NCI-H345 treated with DMSO at 0.1 percent for 48 hours (cell line): ENCODE measurements at regions not wholly inside any gene's neighbourhood (a gene's known extent, or its start where the extent isn't known, plus 50 kb on each side); places are given as distances from the start of the nearest gene placed in this dataset.
"Not testable (repeated sequence)": the region's sequence is repeated elsewhere in the genome, so short reads cannot be mapped to it uniquely, and the experiment has no call there.

Experiments used
- DNase-seq: peaks from one replicate; lab custom pipeline; 2025; ENCODE audit not compliant: unreplicated experiment; lab: John Stamatoyannopoulos, UW

DNA sequence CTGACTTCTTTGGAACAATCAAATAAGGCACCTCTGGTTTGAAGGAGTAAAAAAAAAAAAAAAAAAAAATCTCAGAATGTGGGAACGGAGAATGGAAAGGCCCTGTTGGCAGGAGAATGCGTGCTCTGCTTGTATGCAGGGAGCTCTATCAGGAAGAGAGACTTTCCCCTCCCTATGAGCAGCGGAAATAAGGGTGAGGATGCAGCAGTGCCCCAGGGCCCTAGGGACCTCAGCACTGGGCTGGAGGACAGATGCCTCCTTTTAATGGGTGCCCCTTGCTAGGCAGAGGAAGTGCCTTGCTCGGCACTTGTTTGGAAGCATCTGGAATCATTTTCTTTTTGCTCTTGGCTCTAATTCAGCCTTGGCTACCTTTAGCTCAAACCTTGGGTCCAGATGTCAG, 283.4 kb upstream of the NBPF12 start:
- not testable (repeated sequence) for DNase-seq

DNA sequence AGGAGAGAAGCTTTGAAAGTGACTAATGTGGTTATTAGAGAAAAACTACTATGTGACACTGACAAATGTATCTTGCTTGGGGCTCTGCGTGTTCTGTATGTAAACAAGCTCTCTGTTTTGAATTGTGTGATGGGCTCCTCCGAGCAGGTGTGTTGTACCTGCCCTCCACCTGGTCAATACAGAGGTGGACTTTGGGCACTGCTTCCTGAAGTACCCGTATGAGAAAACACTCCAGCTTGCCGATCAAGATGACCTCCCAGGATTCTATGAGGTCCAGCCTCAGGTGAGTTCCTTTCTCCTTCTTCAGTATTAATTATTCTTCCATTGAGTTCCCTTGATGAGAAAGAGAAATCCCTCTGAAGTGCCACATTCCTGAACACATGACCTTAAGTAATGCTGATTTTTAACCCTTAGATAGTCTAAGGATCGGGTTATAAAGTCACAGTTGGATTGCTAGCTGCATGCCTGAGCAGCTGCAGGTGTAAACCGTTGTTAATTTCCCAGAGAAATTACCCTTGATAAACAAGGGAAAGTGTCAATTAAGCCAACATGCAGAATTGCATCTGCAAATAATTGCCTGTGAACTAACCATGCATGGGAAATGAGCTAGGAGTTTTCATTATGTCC, 292.0 kb upstream of the NBPF12 start:
- not testable (repeated sequence) for DNase-seq

DNA sequence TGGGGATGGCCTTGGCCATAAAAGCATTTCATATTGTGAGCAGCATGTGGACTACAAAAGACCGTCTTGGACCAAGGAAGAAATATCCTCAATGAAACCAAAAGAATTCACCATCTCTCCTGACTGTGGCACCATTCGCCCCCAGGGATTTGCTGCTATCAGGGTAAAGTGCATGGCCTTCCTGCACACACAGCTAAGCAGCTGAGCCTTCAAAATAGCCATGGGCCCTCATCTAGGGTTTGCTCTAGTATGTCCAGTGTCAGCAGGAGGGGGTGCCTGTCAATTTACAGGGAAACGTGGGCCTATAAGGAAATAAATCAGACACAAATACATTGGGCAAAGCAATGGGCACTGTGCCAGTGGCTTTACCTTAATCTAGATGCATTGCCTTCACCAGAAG, 296.6 kb upstream of the NBPF12 start:
- not testable (repeated sequence) for DNase-seq

DNA sequence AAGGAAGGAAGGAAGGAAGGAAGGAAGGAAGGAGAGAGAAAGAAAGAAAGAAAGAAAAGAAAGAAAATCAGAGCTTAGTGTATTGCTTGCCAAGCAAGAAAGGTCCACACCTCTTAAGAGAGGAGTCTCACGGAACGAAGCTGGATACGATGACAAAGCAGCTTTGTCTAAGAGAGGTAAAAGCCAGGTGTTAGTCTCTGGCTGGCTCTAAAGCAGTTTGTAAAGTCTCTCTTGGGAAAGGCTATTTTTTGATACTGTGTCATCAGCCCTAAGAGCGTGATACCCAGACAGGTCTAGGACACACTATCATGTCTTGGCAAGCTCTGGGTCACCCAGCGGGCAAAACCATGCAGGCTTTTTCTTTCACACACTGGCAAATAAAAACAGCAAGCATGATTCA, 297.5 kb upstream of the NBPF12 start:
- DNase-seq: not testable (repeated sequence)

DNA sequence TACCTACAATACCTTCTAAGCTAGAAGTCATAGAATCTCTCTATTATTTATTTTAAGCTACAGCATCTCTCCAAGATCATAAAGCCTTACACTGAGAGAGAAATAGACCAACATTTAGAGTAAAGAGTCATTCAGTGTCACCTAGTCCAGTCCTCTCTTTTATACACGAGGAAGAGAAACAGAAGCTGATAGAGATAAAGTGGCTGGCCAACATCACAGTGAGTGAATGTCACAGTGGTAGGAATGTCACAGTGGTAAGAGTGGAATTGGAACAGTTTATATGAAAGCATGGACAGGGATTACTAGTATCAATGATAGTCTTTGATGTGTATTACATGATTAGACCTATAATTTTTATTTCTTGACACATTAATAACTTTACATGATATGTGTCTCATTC, 307.8 kb upstream of the NBPF12 start:
- DNase-seq: not testable (repeated sequence)

DNA sequence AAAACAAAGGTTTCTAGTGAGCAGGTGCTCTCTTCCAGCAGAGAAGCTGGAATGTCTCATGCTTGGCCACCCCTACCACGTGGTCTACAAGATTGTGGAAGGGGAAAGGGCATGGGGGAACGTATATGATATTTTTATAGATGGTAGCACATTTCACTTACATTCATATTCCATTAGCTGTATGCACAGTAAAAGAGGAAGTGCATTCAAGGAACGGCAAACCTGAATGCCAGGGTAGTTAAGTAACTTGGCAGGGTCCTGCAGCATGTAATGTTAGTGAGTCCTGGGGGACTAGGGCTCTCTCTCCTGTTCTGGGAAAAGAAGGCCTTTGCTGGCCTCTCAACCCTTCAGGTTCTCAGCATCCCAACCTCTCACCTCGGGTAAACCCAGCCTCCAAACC, 319.5 kb upstream of the NBPF12 start:
- not testable (repeated sequence) for DNase-seq

DNA sequence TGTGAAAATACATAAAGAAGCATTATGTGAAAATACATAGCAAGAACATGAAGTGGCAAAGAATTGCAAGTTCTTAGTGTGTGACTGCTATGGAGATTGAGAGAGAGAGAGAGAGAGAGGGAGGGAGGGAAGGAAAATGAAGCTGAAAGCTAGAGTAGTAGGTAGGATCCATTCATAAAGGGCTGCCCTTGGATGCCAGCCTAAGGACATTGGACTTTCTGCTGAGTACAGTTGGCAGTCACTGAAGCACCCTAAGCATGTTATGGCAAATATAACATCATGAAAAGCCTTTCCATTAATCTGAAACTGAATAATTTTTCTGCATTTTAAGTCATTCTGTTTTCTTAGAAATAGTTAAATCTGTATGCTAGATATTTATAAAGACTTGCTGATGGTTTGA, 333.4 kb upstream of the NBPF12 start:
- DNase-seq: not testable (repeated sequence)

DNA sequence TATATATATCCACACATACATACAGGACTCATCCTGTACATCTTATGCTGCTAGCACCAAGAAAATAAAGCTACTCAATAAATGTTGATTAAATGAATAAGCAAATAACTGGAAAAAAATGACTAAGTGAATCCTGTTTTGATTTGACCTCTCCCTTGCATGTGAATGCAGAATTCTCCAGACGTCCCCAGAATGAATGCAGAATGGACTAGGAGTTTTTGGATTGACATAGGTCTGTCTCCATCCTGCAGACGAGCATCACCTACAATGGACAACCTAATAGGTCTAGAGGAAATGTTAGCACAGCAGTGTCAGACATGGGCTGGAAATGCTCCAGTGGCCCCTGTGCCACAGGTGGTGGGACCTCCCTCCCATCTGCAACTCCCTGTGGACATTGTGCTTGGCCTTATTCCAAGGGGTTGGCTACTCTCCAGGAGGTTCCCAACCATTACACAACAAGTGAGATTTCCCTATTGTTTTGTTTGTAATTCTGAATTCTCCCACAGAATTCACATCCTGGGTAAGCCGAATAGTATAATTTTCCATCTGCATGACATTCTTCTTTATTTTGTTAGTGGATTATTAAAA, 337.3 kb upstream of the NBPF12 start:
- DNase-seq: not testable (repeated sequence)

DNA sequence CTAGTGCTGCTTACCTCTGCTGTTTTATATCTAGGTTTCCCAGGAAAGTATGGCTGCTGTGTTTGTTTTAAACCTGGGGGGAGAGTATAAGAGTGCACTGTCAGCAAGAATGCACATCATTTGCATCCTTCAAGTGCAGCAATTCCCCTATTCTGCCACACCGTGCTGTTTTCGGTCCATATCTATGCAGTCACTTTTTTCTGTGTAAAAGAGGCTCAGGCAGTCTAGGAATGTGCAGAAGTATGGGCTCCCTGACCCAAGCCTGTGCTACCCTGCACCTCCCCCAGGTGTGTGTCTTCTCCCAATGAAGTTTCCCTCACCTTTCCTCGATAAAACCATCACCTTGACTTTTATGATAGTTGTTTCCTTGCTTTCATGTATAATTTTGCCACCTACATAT, 338.2 kb upstream of the NBPF12 start:
- not testable (repeated sequence) for DNase-seq

DNA sequence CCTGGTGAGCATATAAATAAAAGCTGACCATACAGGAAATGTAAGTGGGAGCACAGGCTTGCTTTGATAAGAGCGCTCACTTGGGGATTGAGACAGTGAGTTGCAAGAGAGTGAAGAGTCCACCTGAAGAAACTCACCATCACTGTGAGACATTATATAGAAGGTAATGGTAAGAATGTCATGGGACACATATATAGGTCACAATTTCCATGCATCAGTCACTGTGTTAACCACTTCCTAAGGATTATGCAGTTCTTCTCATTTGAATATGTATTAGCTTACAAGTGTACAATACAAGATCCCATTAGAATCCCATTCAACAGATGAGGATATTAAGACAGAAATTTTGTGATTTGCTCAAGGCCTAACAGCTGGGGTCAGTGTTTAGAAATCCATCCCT, 352.4 kb upstream of the NOTCH2NLA start:
- not testable (repeated sequence) for DNase-seq

DNA sequence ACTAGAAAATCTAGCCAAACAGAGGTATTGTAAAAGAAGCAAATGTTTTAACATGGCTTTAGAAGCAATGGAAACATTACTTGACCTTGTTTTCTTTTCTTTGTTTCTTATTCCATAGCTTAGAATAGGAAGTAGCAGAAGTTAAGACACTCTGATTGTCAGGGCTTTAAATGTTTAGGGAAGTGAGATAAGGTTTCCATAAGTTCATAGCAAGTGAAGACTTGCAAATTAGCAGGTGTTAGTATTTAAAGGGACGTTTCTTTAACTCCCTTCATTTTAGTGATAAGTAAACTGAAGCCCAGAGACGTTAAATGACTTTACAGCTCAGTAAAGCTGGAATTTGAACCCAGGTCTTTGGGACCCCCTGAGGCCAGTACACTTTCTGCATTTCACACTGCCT, 338.7 kb upstream of the NOTCH2NLA start:
- not testable (repeated sequence) for DNase-seq

DNA sequence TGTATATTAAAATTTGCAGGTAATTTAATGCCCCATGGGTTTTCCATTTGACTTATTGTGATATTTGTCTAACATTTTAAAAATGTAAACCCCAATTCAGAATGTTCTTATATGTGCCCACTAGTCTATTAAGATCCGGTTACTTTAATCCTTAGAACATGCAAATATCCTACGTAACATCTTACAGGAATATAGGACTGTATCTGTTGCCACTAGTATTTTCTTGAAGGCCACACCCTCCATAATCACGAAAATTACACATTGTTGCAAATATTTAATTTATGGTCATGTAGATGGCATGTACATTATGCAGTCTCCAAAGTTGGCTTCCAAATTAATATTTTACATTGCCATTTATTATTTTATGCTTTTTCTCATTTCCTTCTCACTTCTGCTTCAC, 329.2 kb upstream of the NOTCH2NLA start:
- DNase-seq: not testable (repeated sequence)

DNA sequence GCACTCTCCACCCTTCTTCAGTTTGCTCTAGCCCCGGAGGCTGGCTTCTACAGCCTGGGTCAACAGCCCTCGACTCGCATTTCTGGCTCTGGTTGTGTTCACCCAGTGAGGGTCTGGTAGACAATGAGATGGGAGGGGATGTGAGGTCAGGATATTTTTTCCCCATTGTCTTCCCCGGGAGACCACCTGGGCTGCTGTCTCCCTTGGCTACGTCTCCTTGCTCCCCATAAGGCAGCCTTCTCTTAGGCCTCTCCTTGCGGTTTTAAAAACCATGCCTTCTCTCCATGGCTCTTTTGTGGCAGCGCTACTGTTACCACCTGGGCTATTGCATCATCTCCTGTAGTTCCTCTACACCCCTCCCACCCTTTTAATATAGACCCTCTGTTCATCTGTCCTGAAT, 327.6 kb upstream of the NOTCH2NLA start:
- not testable (repeated sequence) for DNase-seq

DNA sequence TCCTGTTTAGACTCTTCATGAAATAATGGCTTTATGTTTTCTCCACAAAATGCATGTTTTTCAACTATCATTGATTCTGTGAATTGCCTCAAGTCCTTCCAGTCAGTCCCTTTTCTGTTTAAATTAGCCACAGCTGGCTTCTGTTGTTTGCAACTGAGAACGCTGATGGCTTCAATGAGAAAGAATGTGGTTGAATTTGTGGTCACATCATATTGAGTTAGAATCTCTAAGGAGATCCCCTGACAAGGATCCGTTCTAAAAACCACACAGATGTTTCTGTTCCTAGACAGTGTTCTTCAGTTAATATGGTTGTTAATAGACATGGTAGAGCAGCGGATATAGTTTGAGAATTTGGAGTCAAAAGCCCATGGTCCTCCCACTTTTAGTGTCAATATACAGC, 323.6 kb upstream of the NOTCH2NLA start:
- not testable (repeated sequence) for DNase-seq

DNA sequence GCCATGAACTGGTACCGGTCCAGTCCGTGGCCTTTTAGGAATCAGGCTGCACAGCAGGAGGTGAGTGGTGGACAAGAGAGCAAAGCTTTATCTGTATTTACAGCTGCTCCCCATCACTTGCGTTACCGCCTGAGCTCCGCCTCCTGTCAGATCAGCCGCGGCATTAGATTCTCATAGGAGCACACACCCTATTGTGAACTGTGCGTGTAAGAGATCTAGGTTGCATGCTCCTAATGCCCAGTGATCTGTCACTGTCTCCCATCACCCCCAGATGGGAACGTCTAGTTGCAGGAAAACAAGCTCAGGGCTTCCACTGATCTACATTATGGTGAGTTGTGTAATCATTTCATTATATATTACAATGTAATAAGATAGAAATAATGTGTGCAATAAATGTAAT, 319.9 kb upstream of the NOTCH2NLA start:
- DNase-seq: not testable (repeated sequence)

DNA sequence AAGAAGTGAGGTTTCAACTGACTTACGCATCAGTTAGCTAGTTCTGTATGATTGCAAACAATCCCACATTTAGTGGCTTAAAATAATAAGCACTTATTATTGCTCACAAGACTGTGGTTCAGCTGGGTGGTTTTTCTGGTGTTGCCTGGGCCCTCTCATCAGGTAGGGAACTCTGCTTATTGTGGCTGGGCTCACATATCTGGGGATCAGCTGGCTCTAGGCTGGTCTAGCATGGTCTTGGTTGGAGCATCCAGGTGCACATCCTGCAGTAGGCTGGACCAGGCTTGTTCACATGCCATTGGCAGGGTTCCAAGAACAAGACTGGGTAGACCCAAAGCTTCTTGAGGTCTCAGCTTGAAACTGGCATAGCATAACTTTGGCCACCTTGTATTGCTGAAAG, 317.4 kb upstream of the NOTCH2NLA start:
- DNase-seq: not testable (repeated sequence)

DNA sequence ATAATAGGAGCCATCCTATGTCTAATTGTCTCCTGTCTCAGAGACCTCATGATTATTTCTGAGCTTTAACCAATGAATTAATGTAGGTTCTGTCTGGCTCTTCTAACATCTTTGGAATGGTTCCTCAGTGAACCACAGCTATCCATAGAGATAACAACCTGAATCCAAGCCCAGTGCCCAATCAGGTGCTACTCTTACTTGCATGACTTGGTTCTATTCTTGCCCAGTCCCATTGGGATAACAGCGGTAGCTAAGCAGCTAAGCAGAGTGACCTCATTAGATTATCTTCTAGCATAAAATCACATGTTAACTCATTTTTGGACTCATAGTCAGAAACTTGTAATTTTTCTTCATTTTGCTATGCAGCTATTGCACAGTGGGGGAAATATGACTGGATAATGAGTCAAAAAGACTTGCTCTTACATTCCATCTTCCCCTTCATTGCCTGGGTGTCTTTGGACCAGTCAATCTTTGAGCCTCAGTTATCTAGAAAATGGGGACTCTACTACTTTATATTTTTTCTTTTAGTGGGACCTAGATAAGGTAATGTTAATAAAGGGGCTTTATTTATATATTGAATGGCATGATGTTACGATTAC, 309.1 kb upstream of the NOTCH2NLA start:
- not testable (repeated sequence) for DNase-seq

DNA sequence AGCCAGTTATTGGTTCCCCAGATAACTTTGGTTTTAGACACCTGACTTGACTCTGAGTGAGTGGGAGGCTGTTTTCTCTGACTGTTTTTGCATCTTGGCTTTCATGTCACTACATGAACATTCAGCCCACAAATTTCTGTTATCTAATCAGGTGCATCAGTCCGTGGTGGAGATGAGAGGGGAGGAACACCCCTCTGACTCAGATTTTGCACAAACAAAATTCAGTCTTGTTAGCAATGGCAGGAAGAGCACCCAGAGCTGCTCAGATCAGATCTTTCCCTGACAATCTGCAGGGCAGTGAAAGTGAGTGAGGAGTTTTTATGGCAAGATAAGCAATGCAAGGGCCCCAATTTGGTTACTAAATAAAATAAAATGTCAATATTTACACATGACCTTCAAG, 307.2 kb upstream of the NOTCH2NLA start:
- not testable (repeated sequence) for DNase-seq

DNA sequence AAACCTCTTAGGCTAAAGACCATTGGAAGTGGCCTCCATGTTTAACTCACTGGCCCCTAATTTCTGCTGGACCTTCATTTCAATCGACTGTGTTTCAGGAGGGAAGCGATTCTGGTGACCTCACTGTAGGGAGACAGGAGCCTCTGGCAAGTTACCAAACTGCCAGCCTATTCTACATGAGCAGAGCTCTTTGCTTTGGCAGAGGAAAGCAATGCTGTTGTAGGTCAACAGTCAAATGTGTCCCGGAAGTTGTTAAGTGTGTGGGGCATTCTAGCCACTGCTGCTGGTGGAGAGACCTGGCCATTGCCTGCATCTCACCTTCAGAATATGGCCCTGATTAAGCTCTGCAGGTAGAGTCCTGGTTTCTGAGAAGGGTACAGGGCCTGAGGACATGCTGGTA, 306.8 kb upstream of the NOTCH2NLA start:
- not testable (repeated sequence) for DNase-seq

DNA sequence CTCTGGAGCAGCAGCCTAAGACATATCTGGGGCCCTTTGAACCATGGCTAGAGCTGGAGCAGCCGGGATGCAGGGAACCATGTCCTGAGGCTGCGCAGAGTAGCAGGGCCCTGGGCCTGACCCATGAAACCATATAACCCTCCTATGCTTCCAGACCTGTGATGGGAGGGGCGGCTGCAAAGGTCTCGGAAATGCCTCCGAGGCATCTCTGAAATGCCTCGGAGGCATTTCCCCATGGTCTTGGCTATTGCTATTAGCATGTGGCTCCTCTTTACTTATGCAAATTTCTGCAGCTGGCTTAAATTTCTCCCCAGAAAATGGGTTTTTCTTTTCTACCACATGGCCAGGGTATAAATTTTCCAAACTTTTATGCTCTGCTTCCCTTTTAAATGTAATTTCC, 302.1 kb upstream of the NOTCH2NLA start:
- DNase-seq: not testable (repeated sequence)

DNA sequence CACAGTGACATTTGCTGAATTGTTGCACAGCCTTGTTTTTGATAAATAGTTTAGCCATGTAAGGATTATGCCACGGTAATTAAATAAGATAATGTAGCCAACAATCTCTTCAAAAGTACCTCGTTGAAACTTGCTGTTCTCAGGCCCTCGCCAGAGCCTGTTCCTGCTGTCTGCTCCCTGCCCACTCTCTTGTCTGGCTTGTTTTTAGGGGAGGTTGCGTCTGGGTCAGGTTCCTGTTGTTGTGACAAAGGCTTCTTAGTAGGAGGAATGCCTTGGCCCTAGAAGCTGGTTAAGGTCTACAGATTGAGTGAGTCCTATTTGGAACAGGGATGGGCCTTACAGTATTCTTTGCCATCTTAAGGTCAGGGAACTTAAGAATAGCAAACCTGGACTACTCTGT, 294.0 kb upstream of the NOTCH2NLA start:
- not testable (repeated sequence) for DNase-seq

DNA sequence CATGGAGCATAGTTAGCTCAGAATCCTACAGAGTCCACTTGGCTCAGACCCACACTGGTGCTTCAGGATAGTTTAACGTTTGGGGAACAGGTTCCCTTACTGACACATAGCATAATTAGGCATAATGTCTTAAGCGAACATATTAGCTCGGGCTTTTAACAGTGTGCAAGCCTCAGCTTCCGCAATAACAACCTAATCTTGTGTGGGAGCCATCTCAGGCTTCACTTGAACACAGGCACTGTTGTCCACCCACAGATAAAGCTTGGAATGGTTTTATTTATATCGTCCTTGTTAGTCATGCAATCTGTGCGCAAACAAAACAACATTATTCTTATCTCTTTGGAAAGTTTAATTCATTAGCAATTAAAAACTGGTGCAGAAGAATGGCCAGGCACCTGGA, 293.5 kb upstream of the NOTCH2NLA start:
- DNase-seq: not testable (repeated sequence)
